Fibroblast of villous mesenchyme (primary cell): ENCODE measurements at regions not wholly inside any gene's neighbourhood (a gene's known extent, or its start where the extent isn't known, plus 50 kb on each side); places are given as distances from the start of the nearest gene placed in this dataset.

Experiments
- DNase-seq: peaks from one replicate; pipeline ENCODE4 v3.0.0-alpha.2; 2010; ENCODE audit warnings: low read depth
- H3K4me3 ChIP-seq: 2 replicates; pipeline ENCODE4 v1.5.1; 2011; ENCODE audit warnings: low read depth, mild to moderate bottlenecking, low read length
- TF ChIP-seq, protein P1 (sequence below): IDR thresholded peaks from 2 replicates; pipeline ENCODE4 v1.5.1; 2012; ENCODE audit warnings: low read depth, mild to moderate bottlenecking, low read length; ENCODE audit not compliant: insufficient read depth

DNA sequence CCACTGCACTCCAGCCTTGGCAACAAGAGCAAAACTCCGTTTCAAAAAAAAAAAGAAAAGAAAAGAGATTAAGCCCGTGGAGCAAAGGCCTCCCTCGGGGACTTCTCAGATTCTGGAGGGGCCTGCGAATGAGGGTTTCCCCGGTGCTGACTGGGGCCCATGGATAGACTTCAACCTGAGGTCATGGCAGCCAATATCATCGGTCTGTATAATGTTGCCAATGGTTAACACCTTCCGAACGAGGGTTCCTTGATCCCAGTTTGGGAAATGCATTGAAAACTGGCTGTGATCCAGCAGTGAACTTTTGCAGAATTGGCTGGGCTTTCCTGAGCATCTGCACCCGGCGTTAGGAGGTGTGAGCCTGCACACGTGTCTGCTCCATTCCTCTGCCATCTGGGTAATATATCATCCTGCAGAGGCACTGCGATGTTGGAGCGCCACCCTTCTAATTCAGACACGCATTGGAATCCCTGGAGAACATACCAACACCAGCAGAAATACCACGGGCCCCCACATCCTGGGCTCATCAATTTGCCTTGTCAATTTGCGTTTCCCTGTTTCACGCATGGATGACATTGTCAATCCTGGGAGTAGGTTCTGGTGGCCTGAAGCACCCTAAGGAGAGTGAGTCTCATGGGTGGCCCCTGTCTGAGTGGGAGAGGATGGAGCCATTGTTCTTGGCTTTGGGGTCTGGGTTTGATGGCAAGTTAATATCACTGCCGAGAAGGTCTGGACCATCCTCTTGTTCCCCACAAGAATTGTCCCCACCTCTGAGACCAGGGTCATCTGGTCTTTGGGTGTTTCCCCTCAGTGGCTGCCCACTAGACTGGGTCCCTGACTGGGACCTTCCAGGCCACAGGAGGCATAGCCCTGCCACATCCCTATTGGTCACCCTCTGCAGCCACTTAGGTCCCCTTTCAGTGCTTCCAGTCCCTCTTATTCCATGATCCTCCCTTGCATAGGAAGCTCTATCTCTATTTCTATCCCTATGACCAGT, 441.0 kb downstream of the PTPRU start:
- no peak for DNase-seq
- H3K4me3 ChIP-seq: no peak overlapping the region
- TF ChIP-seq, protein P1, sequence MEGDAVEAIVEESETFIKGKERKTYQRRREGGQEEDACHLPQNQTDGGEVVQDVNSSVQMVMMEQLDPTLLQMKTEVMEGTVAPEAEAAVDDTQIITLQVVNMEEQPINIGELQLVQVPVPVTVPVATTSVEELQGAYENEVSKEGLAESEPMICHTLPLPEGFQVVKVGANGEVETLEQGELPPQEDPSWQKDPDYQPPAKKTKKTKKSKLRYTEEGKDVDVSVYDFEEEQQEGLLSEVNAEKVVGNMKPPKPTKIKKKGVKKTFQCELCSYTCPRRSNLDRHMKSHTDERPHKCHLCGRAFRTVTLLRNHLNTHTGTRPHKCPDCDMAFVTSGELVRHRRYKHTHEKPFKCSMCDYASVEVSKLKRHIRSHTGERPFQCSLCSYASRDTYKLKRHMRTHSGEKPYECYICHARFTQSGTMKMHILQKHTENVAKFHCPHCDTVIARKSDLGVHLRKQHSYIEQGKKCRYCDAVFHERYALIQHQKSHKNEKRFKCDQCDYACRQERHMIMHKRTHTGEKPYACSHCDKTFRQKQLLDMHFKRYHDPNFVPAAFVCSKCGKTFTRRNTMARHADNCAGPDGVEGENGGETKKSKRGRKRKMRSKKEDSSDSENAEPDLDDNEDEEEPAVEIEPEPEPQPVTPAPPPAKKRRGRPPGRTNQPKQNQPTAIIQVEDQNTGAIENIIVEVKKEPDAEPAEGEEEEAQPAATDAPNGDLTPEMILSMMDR: no peak

DNA sequence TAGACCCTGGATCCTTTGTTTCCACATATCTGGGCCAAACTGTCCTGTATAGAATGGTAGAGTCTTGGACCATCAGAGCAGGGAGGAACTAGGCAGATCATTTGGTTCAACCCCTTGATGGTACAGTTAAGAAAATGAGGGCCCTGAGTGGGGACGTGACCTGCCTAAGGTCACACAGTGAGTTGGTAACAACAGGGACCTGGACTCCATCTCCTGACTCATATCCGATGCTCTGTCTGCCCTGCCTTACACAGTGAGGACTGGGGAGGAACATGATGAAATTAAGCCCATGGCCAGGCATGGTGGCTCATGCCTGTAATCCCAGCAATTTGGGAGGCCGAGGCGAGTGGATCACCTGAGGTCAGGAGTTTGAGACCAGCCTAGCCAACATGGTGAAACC, 440.2 kb downstream of the PTPRU start:
- H3K4me3 ChIP-seq: no peak overlapping the region
- TF ChIP-seq, protein P1: no peak
- DNase-seq: no peak

DNA sequence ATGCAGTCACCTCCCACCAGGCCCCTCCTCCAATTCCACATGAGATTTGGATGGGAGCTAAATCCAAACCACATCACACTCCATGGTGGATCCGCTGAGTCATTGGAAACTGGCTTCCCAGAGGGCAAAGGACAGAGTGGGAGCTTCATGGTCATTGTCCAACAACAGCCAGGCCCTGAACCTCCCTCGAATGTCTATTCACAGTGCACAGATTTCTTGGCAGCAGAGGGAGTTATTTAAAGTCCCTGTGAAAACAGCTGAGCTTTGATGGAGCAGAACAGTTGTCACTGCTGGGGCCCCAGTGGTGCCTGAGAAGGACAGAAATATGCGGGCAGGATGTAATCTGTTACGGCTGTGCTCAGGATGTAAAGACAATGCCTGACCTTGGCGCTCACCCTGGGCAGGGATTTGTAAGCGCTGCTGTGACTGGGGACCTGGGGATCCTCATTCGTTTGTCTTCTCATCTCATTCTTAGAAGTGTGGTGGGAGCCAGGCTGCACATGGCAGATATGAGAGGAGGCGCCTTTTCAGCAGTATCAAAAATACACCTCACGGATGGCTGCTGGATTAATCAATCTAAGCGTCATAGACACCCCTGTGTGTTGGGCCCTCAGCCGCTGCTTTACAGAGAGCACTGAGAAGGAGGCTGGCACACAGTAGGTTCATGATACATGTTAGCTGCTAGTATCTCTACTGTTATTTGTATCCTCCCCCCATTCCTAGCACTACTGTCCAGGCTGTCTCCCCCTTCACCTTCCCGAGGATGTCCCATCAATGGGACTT, 439.4 kb downstream of the PTPRU start:
- TF ChIP-seq, protein P1: no peak
- DNase-seq: peak; percentile 10

DNA sequence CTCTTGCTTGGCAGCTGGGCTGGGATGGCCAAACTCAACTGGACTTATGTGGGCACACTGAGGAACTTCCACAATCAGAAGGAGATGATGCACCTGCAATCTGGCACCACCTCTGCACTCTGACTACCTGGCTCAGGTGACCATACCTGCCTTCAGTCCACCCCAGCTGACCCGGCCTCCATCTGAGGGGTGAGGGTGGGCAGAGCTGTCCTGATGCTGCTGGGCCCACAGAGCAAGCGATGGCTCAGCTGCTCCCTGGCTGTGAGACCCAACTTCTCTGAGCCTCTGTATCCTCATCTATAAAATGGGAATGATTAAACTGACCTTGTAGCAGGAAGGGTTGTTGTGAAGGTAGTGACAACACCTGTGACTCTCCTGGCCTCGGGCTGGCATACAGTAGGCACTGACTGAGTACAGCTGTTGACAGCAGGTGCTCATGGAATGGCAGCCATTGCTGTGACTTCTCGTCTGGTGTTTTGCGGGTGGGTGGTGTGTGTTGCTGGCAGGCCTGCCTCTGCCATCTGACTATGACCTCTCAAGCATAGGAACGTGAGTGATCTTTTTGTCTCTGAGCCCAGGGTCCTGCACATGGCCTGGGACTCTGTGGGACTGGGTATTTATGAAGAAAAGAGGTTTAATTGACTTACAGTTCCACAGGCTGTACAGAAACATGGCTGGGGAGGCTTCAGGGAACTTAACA, 438.5 kb downstream of the PTPRU start:
- no peak for DNase-seq
- TF ChIP-seq, protein P1: no peak
- no peak overlapping the region for H3K4me3 ChIP-seq

More for the DNA sequence above, 439.4 kb downstream of the PTPRU start:
- H3K4me3 ChIP-seq: no peak overlapping the region

DNA sequence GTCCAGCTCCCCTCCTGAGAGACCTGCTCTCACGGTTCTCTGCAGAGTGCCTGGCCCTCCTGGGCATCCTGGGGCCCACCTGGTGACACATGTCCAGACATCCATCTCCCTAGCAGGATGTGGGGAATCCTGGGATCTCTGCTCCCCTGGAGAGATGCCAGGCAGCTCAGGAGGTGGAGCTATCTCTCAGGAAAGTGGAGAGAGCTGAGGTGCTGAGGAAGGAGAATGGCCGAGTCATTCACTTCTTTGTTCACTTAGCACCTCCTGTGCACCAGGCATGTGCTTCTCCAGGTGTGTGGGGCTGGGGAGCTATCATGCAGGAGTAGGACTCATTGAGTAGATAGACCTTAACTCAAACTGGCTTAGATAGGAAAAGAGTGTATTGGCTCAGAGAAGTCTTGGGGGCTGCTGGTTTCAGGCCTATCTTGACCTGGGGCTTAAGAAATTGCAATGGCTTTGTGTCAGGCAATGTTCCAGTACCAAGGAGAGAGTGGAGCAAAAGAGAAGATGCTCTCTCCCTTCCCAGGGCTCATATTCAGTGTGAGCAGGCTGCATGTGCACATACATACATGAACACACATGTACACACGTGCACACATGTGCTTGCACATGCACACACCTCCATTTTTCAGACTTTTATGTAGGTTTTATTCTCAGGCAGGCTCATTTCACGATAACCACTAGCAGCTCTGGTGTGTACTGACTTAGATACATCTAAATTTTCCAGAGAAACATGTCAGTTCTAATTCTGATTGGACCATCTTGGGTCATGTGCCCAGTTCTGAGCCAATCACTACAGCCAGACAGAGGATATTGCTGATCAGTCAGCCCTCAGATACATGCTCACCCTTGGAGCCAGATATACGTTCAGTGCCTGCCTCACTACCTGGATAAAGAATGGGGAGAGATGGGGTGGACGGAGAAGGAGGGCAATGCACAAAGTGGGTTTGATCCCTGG, 437.6 kb downstream of the PTPRU start:
- no peak for DNase-seq
- no peak overlapping the region for H3K4me3 ChIP-seq
- TF ChIP-seq, protein P1: no peak

DNA sequence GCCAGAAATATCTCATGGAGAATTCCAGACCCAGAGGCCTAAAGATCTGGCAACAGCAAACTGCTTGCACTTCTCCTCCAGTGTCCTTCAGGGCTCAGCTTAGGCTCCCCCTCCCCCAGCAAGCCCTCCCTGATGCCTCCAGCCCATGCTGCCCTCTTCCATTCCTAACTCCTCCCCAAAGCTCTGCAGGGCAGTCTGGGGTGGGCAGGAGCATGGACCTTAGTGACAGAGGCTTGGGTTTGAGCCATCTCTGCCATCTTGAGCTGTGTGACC, 436.8 kb downstream of the PTPRU start:
- TF ChIP-seq, protein P1: no peak
- DNase-seq: no peak

More for the DNA sequence above, 436.8 kb downstream of the PTPRU start:
- H3K4me3 ChIP-seq: no peak overlapping the region
